Neural crest cell (in vitro differentiated cells): ENCODE measurements at regions not wholly inside any gene's neighbourhood (a gene's known extent, or its start where the extent isn't known, plus 50 kb on each side); places are given as distances from the start of the nearest gene placed in this dataset.

Source experiments
- DNase-seq: peaks from one replicate; pipeline ENCODE4 v3.0.0; 2021; ENCODE audit warnings: low read depth, mixed read lengths, low spot score
- H3K27ac Mint-ChIP-seq: one replicate; pipeline ENCODE4 v1.8.0; 2021; ENCODE audit warnings: mild to moderate bottlenecking, mixed read lengths; ENCODE audit not compliant: unreplicated experiment
- H3K27me3 Mint-ChIP-seq: 2 replicates; pipeline ENCODE4 v1.8.0; 2021; ENCODE audit warnings: low read depth, mild to moderate bottlenecking, mixed read lengths
- H3K36me3 Mint-ChIP-seq: 2 replicates; pipeline ENCODE4 v1.8.0; 2021; ENCODE audit warnings: low read depth, mild to moderate bottlenecking, mixed read lengths
- H3K4me1 Mint-ChIP-seq: 2 replicates; pipeline ENCODE4 v1.8.0; 2021; ENCODE audit warnings: mixed read lengths
- H3K4me3 Mint-ChIP-seq: one replicate; pipeline ENCODE4 v1.8.0; 2021; ENCODE audit warnings: mild to moderate bottlenecking, mixed read lengths
- H3K9me3 Mint-ChIP-seq: 2 replicates; pipeline ENCODE4 v1.8.0; 2021; ENCODE audit warnings: mixed read lengths
- TF ChIP-seq, protein P1 (sequence below): fragments of 200-600 bp; sonication (generic); conservative IDR thresholded peaks from 2 replicates; pipeline ENCODE4 v1.5.0; 2021; ENCODE audit warnings: antibody characterized with exemption, mild to moderate bottlenecking

DNA sequence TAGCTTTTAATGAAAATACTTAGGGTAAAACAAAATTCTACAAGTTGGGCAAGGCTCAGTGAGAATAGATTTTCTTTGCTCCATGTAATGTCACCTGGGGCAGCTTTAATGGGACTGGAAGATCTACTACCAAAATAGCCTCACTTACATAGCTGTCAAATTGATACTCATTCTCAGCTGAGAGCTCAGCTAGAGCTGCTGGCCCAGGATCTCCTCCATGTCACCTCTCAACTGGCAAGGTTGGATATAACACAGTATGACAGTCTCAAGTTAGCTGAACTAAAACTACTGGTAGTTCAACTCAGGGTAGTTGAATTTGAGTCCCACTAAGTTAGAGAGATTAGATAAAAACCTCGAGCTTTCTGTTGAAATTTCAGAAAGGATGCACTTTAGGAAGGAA lies 218.5 kb upstream of the PLSCR5 start:
- no peak overlapping the region for H3K27ac Mint-ChIP-seq
- DNase-seq, result no peak
- H3K27me3 Mint-ChIP-seq, result no peaks in the 10 kb centered on the region
- no peaks in the 10 kb centered on the region for H3K4me1 Mint-ChIP-seq
- no peaks in the 10 kb centered on the region for H3K9me3 Mint-ChIP-seq
- no peaks in the 10 kb centered on the region for H3K36me3 Mint-ChIP-seq
- H3K4me3 Mint-ChIP-seq, result no peak overlapping the region
- TF ChIP-seq, protein P1, sequence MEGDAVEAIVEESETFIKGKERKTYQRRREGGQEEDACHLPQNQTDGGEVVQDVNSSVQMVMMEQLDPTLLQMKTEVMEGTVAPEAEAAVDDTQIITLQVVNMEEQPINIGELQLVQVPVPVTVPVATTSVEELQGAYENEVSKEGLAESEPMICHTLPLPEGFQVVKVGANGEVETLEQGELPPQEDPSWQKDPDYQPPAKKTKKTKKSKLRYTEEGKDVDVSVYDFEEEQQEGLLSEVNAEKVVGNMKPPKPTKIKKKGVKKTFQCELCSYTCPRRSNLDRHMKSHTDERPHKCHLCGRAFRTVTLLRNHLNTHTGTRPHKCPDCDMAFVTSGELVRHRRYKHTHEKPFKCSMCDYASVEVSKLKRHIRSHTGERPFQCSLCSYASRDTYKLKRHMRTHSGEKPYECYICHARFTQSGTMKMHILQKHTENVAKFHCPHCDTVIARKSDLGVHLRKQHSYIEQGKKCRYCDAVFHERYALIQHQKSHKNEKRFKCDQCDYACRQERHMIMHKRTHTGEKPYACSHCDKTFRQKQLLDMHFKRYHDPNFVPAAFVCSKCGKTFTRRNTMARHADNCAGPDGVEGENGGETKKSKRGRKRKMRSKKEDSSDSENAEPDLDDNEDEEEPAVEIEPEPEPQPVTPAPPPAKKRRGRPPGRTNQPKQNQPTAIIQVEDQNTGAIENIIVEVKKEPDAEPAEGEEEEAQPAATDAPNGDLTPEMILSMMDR, result no peak

DNA sequence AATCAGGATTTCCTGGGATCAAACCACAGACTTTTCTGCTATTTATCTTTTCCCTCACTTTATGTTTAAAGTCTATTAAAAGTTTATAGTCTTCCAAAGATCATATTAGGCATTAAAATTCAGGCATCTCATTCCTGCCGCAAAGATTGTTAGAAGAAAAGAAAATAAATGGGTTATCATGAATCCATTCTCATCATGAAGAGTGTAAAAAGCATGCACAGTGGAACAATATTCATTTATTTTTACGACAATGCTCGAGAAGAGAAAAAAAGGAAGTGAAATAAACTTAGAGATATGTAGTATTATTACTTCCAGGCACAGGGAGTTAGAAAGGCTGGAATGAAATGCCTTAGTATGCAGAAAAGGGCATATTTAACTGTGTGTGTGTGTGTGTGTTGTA lies 213.7 kb upstream of the PLSCR5 start:
- no peak overlapping the region for H3K4me3 Mint-ChIP-seq
- no peaks in the 10 kb centered on the region for H3K9me3 Mint-ChIP-seq

DNA sequence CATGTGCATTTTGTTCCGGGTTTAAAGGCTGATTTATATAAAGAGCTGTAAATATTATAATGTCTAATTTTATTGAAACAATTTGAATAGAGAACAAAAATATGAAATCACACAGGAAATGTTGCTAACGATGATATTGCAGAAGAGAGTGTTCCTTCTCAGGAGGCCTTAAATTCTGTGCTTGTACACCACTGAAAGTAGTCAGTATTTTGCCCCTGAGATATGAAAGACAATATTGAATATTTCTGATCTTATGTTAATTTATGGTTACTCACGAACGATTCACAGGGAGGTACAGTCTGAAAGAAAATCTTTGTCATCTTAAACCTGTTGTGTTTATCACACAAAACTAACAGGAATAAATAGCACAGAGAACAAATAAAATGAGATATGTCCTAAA lies 213.2 kb upstream of the PLSCR5 start:
- no peak for DNase-seq
- no peaks in the 10 kb centered on the region for H3K36me3 Mint-ChIP-seq
- H3K9me3 Mint-ChIP-seq, result no peaks in the 10 kb centered on the region
- TF ChIP-seq, protein P1, result no peak
- no peak overlapping the region for H3K4me3 Mint-ChIP-seq
- H3K27me3 Mint-ChIP-seq, result no peaks in the 10 kb centered on the region
- peaks cover 14% of the 10 kb centered on the region for H3K4me1 Mint-ChIP-seq
- H3K27ac Mint-ChIP-seq, result no peak overlapping the region

More for the DNA sequence above, 213.7 kb upstream of the PLSCR5 start:
- no peak for DNase-seq
- H3K4me1 Mint-ChIP-seq, result peaks cover 10% of the 10 kb centered on the region
- no peak overlapping the region for H3K27ac Mint-ChIP-seq
- no peaks in the 10 kb centered on the region for H3K27me3 Mint-ChIP-seq
- TF ChIP-seq, protein P1, result no peak
- no peaks in the 10 kb centered on the region for H3K36me3 Mint-ChIP-seq

DNA sequence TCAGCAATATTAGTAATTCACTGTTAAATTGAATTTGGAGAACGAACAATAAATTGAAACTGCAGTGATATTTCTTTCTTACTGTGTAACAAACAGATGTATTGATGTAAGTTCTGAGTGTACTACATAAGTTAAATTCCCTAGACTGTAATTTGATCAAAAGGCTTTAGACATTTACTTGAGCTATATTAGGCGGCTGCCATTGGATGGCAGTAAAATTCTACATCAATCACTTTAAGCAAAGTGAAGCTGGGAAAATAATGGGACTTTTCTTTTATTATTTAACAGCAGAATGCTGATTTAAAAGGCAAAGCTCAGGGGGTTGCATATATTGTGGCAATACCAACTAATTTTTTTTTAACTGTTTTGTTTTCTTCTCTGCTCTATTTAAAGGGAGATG lies 212.6 kb upstream of the PLSCR5 start:
- TF ChIP-seq, protein P1, result peak; percentile 58
- Mint-ChIP-seq H3K36me3 (no peaks in the 10 kb centered on the region), H3K9me3 (no peaks in the 10 kb centered on the region), H3K27ac (no peak overlapping the region), H3K4me1 (peaks cover 15% of the 10 kb centered on the region), H3K4me3 (no peak overlapping the region), H3K27me3 (no peaks in the 10 kb centered on the region)
- DNase-seq, result no peak

DNA sequence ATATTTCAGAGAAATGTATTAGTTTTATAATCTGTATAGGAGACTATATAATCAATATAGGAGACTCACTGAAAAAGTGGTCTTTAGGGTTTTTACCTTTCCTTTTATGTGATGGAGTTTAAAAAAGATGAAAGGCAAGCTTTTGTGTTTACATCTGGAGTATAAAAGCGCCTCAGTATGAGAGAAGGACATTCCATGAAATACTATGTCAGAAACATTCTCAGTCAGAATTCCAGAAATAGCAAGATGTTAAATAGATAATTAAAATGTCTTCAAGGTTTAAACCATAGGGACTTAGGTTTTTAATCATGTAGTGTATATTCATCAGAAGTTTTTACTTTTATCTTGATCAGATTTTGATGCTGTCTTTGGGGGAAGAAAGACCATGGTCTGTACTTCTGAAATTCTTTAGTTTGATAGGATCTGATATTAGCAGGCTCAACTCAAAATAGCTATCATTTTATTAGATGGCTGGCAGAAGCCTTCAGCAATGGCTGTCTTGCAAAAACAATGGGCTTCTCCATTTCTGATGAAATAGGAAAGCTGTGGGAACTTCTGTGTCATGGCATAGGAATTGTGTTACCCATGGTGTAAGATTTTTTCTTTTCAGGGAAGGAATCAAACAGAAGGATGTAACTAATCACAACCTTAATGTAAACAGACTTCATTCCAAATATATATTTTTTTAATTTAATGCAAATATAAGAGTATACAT lies 209.6 kb upstream of the PLSCR5 start:
- Mint-ChIP-seq H3K36me3 (no peaks in the 10 kb centered on the region), H3K27ac (peak overlapping the region; percentile 19), H3K4me1 (peaks cover 15% of the 10 kb centered on the region), H3K9me3 (no peaks in the 10 kb centered on the region), H3K27me3 (no peaks in the 10 kb centered on the region), H3K4me3 (no peak overlapping the region)
- no peak for DNase-seq
- TF ChIP-seq, protein P1, result no peak
